Naive thymus-derived CD4-positive, alpha-beta T cell (primary cell): ENCODE measurements at regions not wholly inside any gene's neighbourhood (a gene's known extent, or its start where the extent isn't known, plus 50 kb on each side); places are given as distances from the start of the nearest gene placed in this dataset.
"Not testable (repeated sequence)": the region's sequence is repeated elsewhere in the genome, so short reads cannot be mapped to it uniquely, and the experiment has no call there.

Source experiments
- ATAC-seq: fragments of 150-1000 bp; cut with Tn5 transposase; 2 replicates; pipeline ENCODE4 v1.10.0; 2021; ENCODE audit warnings: mild to moderate bottlenecking, moderate library complexity
- CTCF ChIA-PET: fragments of 350-600 bp; sonication (Branson Sonifier 250); formaldehyde crosslinking; loops from one replicate; lab custom pipeline; 2021; ENCODE audit warnings: antibody characterized with exemption; lab: Charles Lee
- POLR2A ChIA-PET: fragments of 350-600 bp; sonication (Branson Sonifier 250); formaldehyde crosslinking; loops from one replicate; lab custom pipeline; 2021; ENCODE audit warnings: antibody characterized with exemption, inconsistent platforms; lab: Charles Lee
- DNase-seq, 9 donors: peaks; one replicate each; pipeline versions ENCODE4 v3.0.0 to v3.0.0-alpha.2; 2020 to 2022; ENCODE audit warnings: mixed read lengths in 1 of 9
- H3K27ac ChIP-seq: one replicate; pipeline ENCODE4 v1.7.0; 2013; ENCODE audit warnings: mild to moderate bottlenecking, low read depth, low read length, moderate library complexity
- H3K27me3 ChIP-seq, 2 donors: one replicate each; pipeline ENCODE4 v1.7.0; 2013; ENCODE audit warnings: low read length in 2 of 2, mild to moderate bottlenecking in 2 of 2, moderate library complexity in 2 of 2; ENCODE audit not compliant: control insufficient read depth in 2 of 2, insufficient read depth in 2 of 2
- H3K36me3 ChIP-seq, 3 experiments: 1 replicate in 2 of 3; 2 replicates in 1 of 3; pipeline ENCODE4 v1.7.0; 2013; ENCODE audit warnings: low read length in 3 of 3, mild to moderate bottlenecking in 3 of 3, moderate library complexity in 1 of 3; ENCODE audit not compliant: insufficient read depth in 3 of 3, control insufficient read depth in 2 of 3
- H3K4me1 ChIP-seq, 2 donors: one replicate each; pipeline ENCODE4 v1.7.0; 2013; ENCODE audit warnings: low read length in 2 of 2, mild to moderate bottlenecking in 2 of 2, moderate library complexity in 1 of 2; ENCODE audit not compliant: control insufficient read depth in 2 of 2, insufficient read depth in 2 of 2
- H3K4me3 ChIP-seq: 2 replicates; pipeline ENCODE4 v1.7.0; 2013; ENCODE audit warnings: mild to moderate bottlenecking, low read length
- H3K9me3 ChIP-seq, 3 experiments: 1 replicate in 2 of 3; 2 replicates in 1 of 3; pipeline ENCODE4 v1.7.0; 2013; ENCODE audit warnings: low read length in 3 of 3; ENCODE audit not compliant: control insufficient read depth in 2 of 3
- H3K27ac Mint-ChIP-seq, 9 donors: one replicate each; pipeline ENCODE4 v1.8.0; 2020 to 2022; ENCODE audit warnings: mixed read lengths in 9 of 9, mild to moderate bottlenecking in 8 of 9, moderate library complexity in 5 of 9, inconsistent platforms in 2 of 9
- H3K27me3 Mint-ChIP-seq, 5 donors: one replicate each; pipeline ENCODE4 v1.8.0; 2021 to 2022; ENCODE audit warnings: mixed read lengths in 5 of 5, mild to moderate bottlenecking in 1 of 5
- H3K36me3 Mint-ChIP-seq, 5 donors: one replicate each; pipeline ENCODE4 v1.8.0; 2020 to 2022; ENCODE audit warnings: mixed read lengths in 5 of 5, mild to moderate bottlenecking in 3 of 5, inconsistent platforms in 1 of 5
- H3K4me1 Mint-ChIP-seq, 7 donors: one replicate each; pipeline ENCODE4 v1.8.0; 2020 to 2022; ENCODE audit warnings: mixed read lengths in 7 of 7, mild to moderate bottlenecking in 3 of 7, inconsistent platforms in 1 of 7
- H3K4me3 Mint-ChIP-seq, 10 donors: one replicate each; pipeline ENCODE4 v1.8.0; 2020 to 2022; ENCODE audit warnings: mild to moderate bottlenecking in 10 of 10, mixed read lengths in 10 of 10, moderate library complexity in 6 of 10, inconsistent platforms in 2 of 10
- H3K9me3 Mint-ChIP-seq, 11 donors: one replicate each; pipeline ENCODE4 v1.8.0; 2020 to 2022; ENCODE audit warnings: mixed read lengths in 11 of 11, mild to moderate bottlenecking in 4 of 11, inconsistent platforms in 1 of 11, moderate library complexity in 1 of 11
- intact Hi-C, 2 donors: fragments of 100-400 bp; cut with micrococcal nuclease; formaldehyde crosslinking; loops; one replicate each; pipeline ENCODE4 v1.15.1; 2023

DNA sequence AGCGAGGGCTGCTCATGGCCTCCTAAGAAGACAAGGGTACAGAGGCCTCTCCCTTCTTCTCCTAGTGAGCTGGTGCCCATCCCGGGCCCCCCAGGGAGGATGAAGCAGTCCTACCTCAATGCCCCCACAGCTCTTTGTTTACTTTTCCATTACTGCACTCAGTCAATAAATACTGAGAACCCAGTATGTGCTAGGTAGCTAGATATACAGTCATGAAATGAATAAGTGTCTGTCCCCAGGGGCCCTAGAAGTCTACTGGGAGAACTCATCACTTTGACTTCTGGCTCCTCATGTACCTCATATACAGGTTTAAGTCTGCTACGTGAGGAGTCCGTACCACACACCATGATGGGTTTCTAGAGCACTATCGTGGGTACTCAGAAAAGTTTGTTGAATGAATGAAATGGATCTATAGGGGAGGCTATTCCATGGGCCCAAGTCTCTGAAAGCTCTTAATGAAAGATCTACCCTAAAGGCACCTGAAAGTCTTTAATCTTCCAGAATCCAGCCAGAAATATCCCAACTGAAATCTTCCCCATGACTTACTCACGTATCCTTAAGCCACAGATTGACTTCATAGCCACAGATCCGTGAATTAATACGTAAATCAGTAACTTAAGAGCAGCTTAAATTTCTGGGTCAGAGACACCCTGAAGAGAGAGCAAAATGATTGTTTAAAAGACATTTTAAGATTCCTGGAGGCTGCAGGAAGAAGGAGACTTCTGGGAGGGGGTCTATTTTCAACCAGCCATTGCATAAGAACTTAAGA lies 51.6 kb upstream of the POMP start:
- no peak overlapping the region for H3K4me3 Mint-ChIP-seq
- no peaks in the 10 kb centered on the region for H3K36me3 ChIP-seq
- no peak overlapping the region for H3K27ac Mint-ChIP-seq
- ChIA-PET POLR2A (no interaction called here), CTCF (no interaction called here)
- peaks cover 0 to 6% (median 0%) of the 10 kb centered on the region in 5 donors for H3K27me3 Mint-ChIP-seq
- no peak overlapping the region for H3K27ac ChIP-seq
- ATAC-seq (no peak), DNase-seq (no peak)
- no peaks in the 10 kb centered on the region for H3K27me3 ChIP-seq
- H3K4me1 ChIP-seq, result peaks cover 0 to 8% of the 10 kb centered on the region in 2 donors
- peaks cover 0 to 2% (median 0%) of the 10 kb centered on the region in 5 donors for H3K36me3 Mint-ChIP-seq
- intact Hi-C loops, result no loop called here
- no peak overlapping the region for H3K4me3 ChIP-seq
- H3K9me3 Mint-ChIP-seq, result peaks cover 0 to 1% (median 0%) of the 10 kb centered on the region in 11 donors
- peaks cover 13 to 20% (median 19%) of the 10 kb centered on the region in 7 donors for H3K4me1 Mint-ChIP-seq
- H3K9me3 ChIP-seq, result no peaks in the 10 kb centered on the region

GRCh38 chr13:28606466-28606865 lies 52.5 kb upstream of the POMP start:
- no peak overlapping the region for H3K27ac ChIP-seq
- CTCF ChIA-PET, result no interaction called here

GRCh38 chr13:28605147-28605546 lies 53.8 kb upstream of the POMP start:
- DNase-seq, H3K4me3 Mint-ChIP-seq, H3K27me3 Mint-ChIP-seq, H3K9me3 Mint-ChIP-seq, H3K36me3 Mint-ChIP-seq, CTCF ChIA-PET, H3K27ac ChIP-seq, H3K27ac Mint-ChIP-seq, H3K4me3 ChIP-seq, H3K4me1 ChIP-seq, H3K4me1 Mint-ChIP-seq, intact Hi-C loops, H3K27me3 ChIP-seq, H3K36me3 ChIP-seq, H3K9me3 ChIP-seq, ATAC-seq: not testable (repeated sequence)
- POLR2A ChIA-PET, result interaction anchor here (0.6 kb wide), 1 partner anchor 11 kb away, joined by 3 read pairs; no protein-coding TSS in a partner anchor

More at GRCh38 chr13:28606466-28606865, 52.5 kb upstream of the POMP start:
- intact Hi-C loops, result no loop called here
- no peaks in the 10 kb centered on the region for H3K27me3 ChIP-seq
- POLR2A ChIA-PET, result no interaction called here
- H3K4me3 Mint-ChIP-seq, result no peak overlapping the region
- peaks cover 0 to 2% (median 0%) of the 10 kb centered on the region in 5 donors for H3K36me3 Mint-ChIP-seq
- H3K9me3 ChIP-seq, result no peaks in the 10 kb centered on the region
- H3K27me3 Mint-ChIP-seq, result peaks cover 0 to 6% (median 0%) of the 10 kb centered on the region in 5 donors
- no peak overlapping the region for H3K27ac Mint-ChIP-seq
- H3K9me3 Mint-ChIP-seq, result peaks cover 0 to 1% (median 0%) of the 10 kb centered on the region in 11 donors
- H3K4me1 Mint-ChIP-seq, result peaks cover 8 to 15% (median 10%) of the 10 kb centered on the region in 7 donors
- H3K36me3 ChIP-seq, result no peaks in the 10 kb centered on the region
- DNase-seq (no peak), ATAC-seq (no peak)
- no peak overlapping the region for H3K4me3 ChIP-seq
- peaks cover 0 to 3% of the 10 kb centered on the region in 2 donors for H3K4me1 ChIP-seq

GRCh38 chr13:28603043-28603664 lies 55.8 kb upstream of the POMP start:
- no peak overlapping the region for H3K4me3 Mint-ChIP-seq
- POLR2A ChIA-PET, result no interaction called here
- Histone ChIP-seq H3K4me3 (no peak overlapping the region), H3K27me3 (no peaks in the 10 kb centered on the region), H3K27ac (no peak overlapping the region), H3K9me3 (no peaks in the 10 kb centered on the region), H3K4me1 (no peaks in the 10 kb centered on the region), H3K36me3 (no peaks in the 10 kb centered on the region)
- H3K4me1 Mint-ChIP-seq, result no peaks in the 10 kb centered on the region
- H3K9me3 Mint-ChIP-seq, result peaks cover 0 to 3% (median 0%) of the 10 kb centered on the region in 11 donors
- intact Hi-C loops, result no loop called here
- peaks cover 0 to 2% (median 0%) of the 10 kb centered on the region in 5 donors for H3K36me3 Mint-ChIP-seq
- peaks cover 0 to 6% (median 5%) of the 10 kb centered on the region in 5 donors for H3K27me3 Mint-ChIP-seq
- H3K27ac Mint-ChIP-seq, result no peak overlapping the region
- no peak for DNase-seq
- CTCF ChIA-PET, result interaction anchor here (0.6 kb wide), 1 partner anchor 195 kb away, joined by 4 read pairs; no protein-coding TSS in a partner anchor
- ATAC-seq, result no peak

- no peaks in the 10 kb centered on the region for H3K4me1 Mint-ChIP-seq
- H3K27me3 Mint-ChIP-seq, result peaks cover 0 to 6% (median 5%) of the 10 kb centered on the region in 5 donors
- POLR2A ChIA-PET, result no interaction called here
- no peak overlapping the region for H3K4me3 Mint-ChIP-seq
- Histone ChIP-seq H3K4me3 (no peak overlapping the region), H3K27ac (no peak overlapping the region), H3K27me3 (no peaks in the 10 kb centered on the region), H3K36me3 (no peaks in the 10 kb centered on the region), H3K9me3 (no peaks in the 10 kb centered on the region), H3K4me1 (no peaks in the 10 kb centered on the region)
- CTCF ChIA-PET, result no interaction called here
- DNase-seq (no peak), ATAC-seq (no peak)
- H3K9me3 Mint-ChIP-seq, result peaks cover 0 to 3% (median 0%) of the 10 kb centered on the region in 11 donors
- peaks cover 0 to 2% (median 0%) of the 10 kb centered on the region in 5 donors for H3K36me3 Mint-ChIP-seq
- intact Hi-C loops, result no loop called here
- H3K27ac Mint-ChIP-seq, result no peak overlapping the region
These were observed 56.4 kb upstream of the POMP start for GRCh38 chr13:28602580-28602979.

DNA sequence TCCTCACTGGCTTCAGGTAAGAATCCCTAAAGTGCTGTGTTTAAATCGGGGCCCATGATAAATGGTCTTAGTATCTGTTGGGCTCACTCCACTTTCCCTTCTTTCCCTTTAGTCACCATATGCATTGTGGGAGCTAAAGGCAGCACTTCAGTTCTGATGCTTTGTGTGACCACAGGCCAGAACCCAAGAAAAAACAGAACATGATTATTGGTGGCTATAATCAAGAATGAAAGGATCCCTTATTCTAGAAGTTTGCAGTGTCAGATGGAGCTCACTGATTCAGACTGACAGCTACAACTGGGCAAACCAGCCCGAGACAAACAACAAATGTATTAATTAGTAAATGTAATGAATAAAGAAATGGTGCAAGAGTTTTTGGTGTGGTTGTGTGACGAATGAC lies 57.3 kb upstream of the POMP start:
- POLR2A ChIA-PET, result no interaction called here
- no peaks in the 10 kb centered on the region for H3K4me1 ChIP-seq
- CTCF ChIA-PET, result no interaction called here
- DNase-seq, result no peak
- no peaks in the 10 kb centered on the region for H3K27me3 ChIP-seq
- no peaks in the 10 kb centered on the region for H3K36me3 ChIP-seq
- intact Hi-C loops, result no loop called here
- peaks cover 2 to 12% (median 5%) of the 10 kb centered on the region in 5 donors for H3K27me3 Mint-ChIP-seq
- H3K4me3 ChIP-seq, result no peak overlapping the region
- H3K9me3 Mint-ChIP-seq, result peaks cover 0 to 3% (median 0%) of the 10 kb centered on the region in 11 donors
- no peak for ATAC-seq
- no peak overlapping the region for H3K27ac ChIP-seq
- peaks cover 0 to 2% (median 0%) of the 10 kb centered on the region in 5 donors for H3K36me3 Mint-ChIP-seq
- H3K4me1 Mint-ChIP-seq, result no peaks in the 10 kb centered on the region
- no peak overlapping the region for H3K4me3 Mint-ChIP-seq
- H3K9me3 ChIP-seq, result no peaks in the 10 kb centered on the region
- H3K27ac Mint-ChIP-seq, result no peak overlapping the region
